Astrocyte of the cerebellum (primary cell): ENCODE measurements at regions not wholly inside any gene's neighbourhood (a gene's known extent, or its start where the extent isn't known, plus 50 kb on each side); places are given as distances from the start of the nearest gene placed in this dataset.

Experiments
- DNase-seq: peaks from one replicate; pipeline ENCODE4 v3.0.0-alpha.2; 2011; ENCODE audit warnings: low read depth
- H3K4me3 ChIP-seq: 2 replicates; pipeline ENCODE4 v1.5.1; 2011; ENCODE audit warnings: mild to moderate bottlenecking, low read depth, low read length, moderate library complexity
- in situ Hi-C: cut with HindIII; loops from 2 replicates; pipeline ENCODE4 v1.10.0; 2017; ENCODE audit warnings: low sequenced_read_pairs
- TF ChIP-seq, protein P1 (sequence below): IDR thresholded peaks from 2 replicates; pipeline ENCODE4 v1.5.1; 2012; ENCODE audit warnings: low read length, low read depth, moderate library complexity, mild to moderate bottlenecking; ENCODE audit errors: missing control alignments

DNA sequence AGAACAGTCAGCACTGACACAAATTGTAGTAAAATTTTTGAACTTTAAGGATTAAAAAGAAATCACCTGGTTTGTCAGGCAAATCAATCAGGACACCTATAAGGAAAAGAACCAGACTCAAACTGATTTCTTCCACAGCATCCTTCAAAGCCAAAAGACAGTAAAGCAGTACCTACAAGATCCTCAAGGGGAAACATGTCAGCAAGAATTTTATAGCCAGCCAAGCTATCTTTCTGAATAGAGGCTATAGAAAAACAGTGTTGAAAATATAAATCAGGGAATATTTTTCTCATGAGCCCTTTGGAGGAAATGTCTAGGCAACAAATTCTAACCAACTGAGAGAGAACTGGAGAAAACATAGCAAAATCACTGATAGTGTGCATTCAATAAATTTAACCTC lies 301.4 kb upstream of the UBE2E2 start:
- DNase-seq: no peak
- TF ChIP-seq, protein P1, sequence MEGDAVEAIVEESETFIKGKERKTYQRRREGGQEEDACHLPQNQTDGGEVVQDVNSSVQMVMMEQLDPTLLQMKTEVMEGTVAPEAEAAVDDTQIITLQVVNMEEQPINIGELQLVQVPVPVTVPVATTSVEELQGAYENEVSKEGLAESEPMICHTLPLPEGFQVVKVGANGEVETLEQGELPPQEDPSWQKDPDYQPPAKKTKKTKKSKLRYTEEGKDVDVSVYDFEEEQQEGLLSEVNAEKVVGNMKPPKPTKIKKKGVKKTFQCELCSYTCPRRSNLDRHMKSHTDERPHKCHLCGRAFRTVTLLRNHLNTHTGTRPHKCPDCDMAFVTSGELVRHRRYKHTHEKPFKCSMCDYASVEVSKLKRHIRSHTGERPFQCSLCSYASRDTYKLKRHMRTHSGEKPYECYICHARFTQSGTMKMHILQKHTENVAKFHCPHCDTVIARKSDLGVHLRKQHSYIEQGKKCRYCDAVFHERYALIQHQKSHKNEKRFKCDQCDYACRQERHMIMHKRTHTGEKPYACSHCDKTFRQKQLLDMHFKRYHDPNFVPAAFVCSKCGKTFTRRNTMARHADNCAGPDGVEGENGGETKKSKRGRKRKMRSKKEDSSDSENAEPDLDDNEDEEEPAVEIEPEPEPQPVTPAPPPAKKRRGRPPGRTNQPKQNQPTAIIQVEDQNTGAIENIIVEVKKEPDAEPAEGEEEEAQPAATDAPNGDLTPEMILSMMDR: no peak
- no peak overlapping the region for H3K4me3 ChIP-seq
- in situ Hi-C loops: no loop called here

DNA sequence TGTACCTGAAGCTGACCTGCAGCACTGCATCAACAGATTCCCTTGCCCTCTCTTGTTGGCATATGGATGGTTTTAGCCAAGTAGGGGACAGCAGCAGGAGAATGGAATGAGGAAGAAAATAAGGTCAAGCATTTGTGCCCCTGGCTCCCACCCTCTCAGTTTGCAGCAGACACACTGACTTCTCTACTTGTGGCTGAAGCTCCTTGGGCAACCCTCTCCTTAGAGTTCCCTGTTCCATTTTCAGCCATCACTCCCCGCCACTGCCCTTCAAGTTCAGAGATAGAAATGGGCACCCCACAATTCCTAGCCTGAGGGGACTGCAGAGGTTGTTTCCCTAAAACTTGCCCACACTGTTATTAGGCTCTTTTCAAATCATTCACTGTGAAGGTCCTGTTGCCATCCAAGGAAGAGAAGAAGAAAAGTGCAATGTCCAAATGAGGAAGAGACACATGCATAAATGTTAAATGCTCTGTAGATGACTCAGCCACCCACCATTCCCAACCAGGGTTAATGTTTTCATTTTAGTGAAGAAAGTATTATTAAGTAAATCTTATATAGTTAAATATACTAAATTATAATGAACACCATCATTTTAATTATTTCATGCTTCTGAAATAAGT lies 295.9 kb upstream of the UBE2E2 start:
- no peak overlapping the region for H3K4me3 ChIP-seq
- TF ChIP-seq, protein P1: no peak
- in situ Hi-C loops: no loop called here
- DNase-seq: no peak

DNA sequence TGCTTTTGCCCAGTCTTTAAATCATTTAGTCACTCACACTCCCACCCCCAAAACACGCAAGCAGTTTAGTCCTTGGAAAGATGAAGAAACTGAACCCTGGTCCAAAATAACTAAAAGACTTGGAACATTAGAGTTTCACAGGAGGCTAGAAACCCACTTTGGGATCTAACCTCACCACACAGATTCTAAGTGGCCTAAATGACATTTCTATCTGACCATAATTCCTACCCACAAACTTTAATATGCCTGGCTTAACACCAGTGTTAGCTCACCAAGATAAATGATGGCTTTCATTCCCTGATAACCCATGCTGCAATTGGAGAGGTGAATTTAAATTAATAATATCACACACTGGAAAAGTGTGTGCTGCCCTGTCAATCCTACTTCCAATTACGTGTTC lies 295.3 kb upstream of the UBE2E2 start:
- DNase-seq: no peak
- H3K4me3 ChIP-seq: no peak overlapping the region
- in situ Hi-C loops: no loop called here
- TF ChIP-seq, protein P1: no peak

- TF ChIP-seq, protein P1: no peak
- in situ Hi-C loops: no loop called here
- H3K4me3 ChIP-seq: no peak overlapping the region
- no peak for DNase-seq
Measured at GRCh38 chr3:22908989-22909507, 294.1 kb upstream of the UBE2E2 start.

DNA sequence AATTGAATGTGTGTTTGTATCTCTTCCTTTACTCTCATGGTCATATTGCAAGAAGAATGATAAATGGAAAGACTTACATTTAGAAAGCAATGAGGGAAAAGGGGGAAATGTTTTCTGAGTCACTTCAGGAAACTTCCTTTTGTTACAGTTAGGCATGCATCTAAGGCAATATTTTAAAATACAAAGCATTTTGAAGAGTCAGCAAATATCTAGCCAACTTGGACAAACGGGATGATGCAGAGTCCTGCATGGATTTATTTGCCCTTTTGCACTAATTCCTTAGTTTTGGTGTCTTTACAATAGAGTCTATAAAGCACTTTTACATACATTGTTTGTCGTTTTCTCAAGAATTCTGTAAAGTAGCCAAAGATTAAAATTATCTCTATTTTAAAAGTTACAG lies 286.2 kb upstream of the UBE2E2 start:
- in situ Hi-C loops: no loop called here
- TF ChIP-seq, protein P1: no peak

DNA sequence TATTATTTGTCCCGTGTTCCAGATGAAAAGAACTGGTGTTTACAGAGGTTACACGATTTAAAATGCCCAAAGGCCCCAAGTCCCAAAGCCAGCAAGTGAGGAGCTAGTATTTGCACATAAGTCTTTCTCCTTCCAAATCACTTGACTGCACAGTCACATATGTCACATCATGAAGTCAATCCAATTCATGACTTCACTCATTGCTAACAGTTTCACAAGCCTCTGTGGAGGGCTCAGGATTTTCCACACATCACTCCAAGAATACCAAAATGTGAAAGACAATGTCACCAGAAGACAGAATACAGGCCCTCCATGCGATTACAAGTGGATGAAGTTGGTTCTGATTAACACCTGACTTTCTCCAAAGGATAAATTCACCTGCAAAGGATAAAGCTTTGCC lies 283.1 kb upstream of the UBE2E2 start:
- TF ChIP-seq, protein P1: no peak
- in situ Hi-C loops: no loop called here
- no peak for DNase-seq
- H3K4me3 ChIP-seq: no peak overlapping the region

More for the DNA sequence above, 286.2 kb upstream of the UBE2E2 start:
- no peak overlapping the region for H3K4me3 ChIP-seq
- DNase-seq: no peak
